GM12872 (cell line): ENCODE measurements at regions not wholly inside any gene's neighbourhood (a gene's known extent, or its start where the extent isn't known, plus 50 kb on each side); places are given as distances from the start of the nearest gene placed in this dataset.
A peak's percentile ranks its signal among the peaks of the same experiment; 100 is the strongest.

Experiments
- CTCF ChIP-seq: IDR thresholded peaks from 3 replicates; pipeline ENCODE4 v1.5.1; 2011; ENCODE audit warnings: low read depth, mild to moderate bottlenecking, low read length, moderate library complexity; ENCODE audit not compliant: insufficient read depth

- TF ChIP-seq CTCF: no peak
Observed at GRCh38 chr1:47537268-47537667, 99.4 kb downstream of the FOXD2 start.

- no peak for TF ChIP-seq CTCF
Observed at GRCh38 chr1:47537966-47538365, 100.1 kb downstream of the FOXD2 start.

GRCh38 chr1:47545912-47546483 lies 108.2 kb downstream of the FOXD2 start:
- no peak for TF ChIP-seq CTCF

GRCh38 chr1:47547753-47548573 lies 110.1 kb downstream of the FOXD2 start:
- no peak for TF ChIP-seq CTCF

- no peak for TF ChIP-seq CTCF
Observed at GRCh38 chr1:47548637-47549036, 110.8 kb downstream of the FOXD2 start.

GRCh38 chr1:47549532-47549931 lies 111.7 kb downstream of the FOXD2 start:
- TF ChIP-seq CTCF: 0 out of 3 replicates have a peak, but pooled peaks have one; percentile 8

- no peak for TF ChIP-seq CTCF
Observed at GRCh38 chr1:47550929-47551328, 113.1 kb downstream of the FOXD2 start.
